NCI-H82 treated with DMSO at 0.1 percent for 48 hours (cell line): ENCODE measurements at regions not wholly inside any gene's neighbourhood (a gene's known extent, or its start where the extent isn't known, plus 50 kb on each side); places are given as distances from the start of the nearest gene placed in this dataset.
"Not testable (repeated sequence)": the region's sequence is repeated elsewhere in the genome, so short reads cannot be mapped to it uniquely, and the experiment has no call there.

Experiments
- DNase-seq: peaks from one replicate; lab custom pipeline; 2025; ENCODE audit not compliant: unreplicated experiment; lab: John Stamatoyannopoulos, UW

GRCh38 chr5:164466033-164466432, 960.6 kb downstream of the MAT2B start:
- DNase-seq = no peak

GRCh38 chr5:164470312-164470711, 964.9 kb downstream of the MAT2B start:
- DNase-seq = no peak

- no peak for DNase-seq
Measured at GRCh38 chr5:164472165-164472564, 966.7 kb downstream of the MAT2B start.

- DNase-seq = no peak
Measured at GRCh38 chr5:164475339-164475977, 970.0 kb downstream of the MAT2B start.

GRCh38 chr5:164481270-164481669, 975.9 kb downstream of the MAT2B start:
- no peak for DNase-seq

- DNase-seq = no peak
Measured at GRCh38 chr5:164482351-164482750, 976.9 kb downstream of the MAT2B start.

GRCh38 chr5:164484948-164485347, 979.5 kb downstream of the MAT2B start:
- no peak for DNase-seq

- no peak for DNase-seq
Measured at GRCh38 chr5:164487939-164488338, 982.5 kb downstream of the MAT2B start.

GRCh38 chr5:164497311-164498064, 992.1 kb downstream of the MAT2B start:
- DNase-seq = peak; percentile 70

- DNase-seq = no peak
Measured at GRCh38 chr5:164498438-164498837, 993.0 kb downstream of the MAT2B start.

GRCh38 chr5:164500856-164501255, 995.4 kb downstream of the MAT2B start:
- DNase-seq = no peak

- no peak for DNase-seq
Measured at GRCh38 chr5:164501344-164501743, 995.9 kb downstream of the MAT2B start.

GRCh38 chr5:164504141-164504772, 998.8 kb downstream of the MAT2B start:
- DNase-seq = peak; percentile 56

- DNase-seq = no peak
Measured at GRCh38 chr5:164505791-164506190, 1000.4 kb downstream of the MAT2B start.

GRCh38 chr5:164518067-164518740, 1012.8 kb downstream of the MAT2B start:
- DNase-seq = no peak

- no peak for DNase-seq
Measured at GRCh38 chr5:164518741-164519080, 1013.3 kb downstream of the MAT2B start.

GRCh38 chr5:164532235-164532900, 1026.9 kb downstream of the MAT2B start:
- DNase-seq = no peak

- not testable (repeated sequence) for DNase-seq
Measured at GRCh38 chr5:164533426-164533825, 1028.0 kb downstream of the MAT2B start.

GRCh38 chr5:164540174-164540573, 1034.8 kb downstream of the MAT2B start:
- no peak for DNase-seq

GRCh38 chr5:164545507-164545906, 1040.1 kb downstream of the MAT2B start:
- no peak for DNase-seq

GRCh38 chr5:164553851-164554250, 1048.4 kb downstream of the MAT2B start:
- no peak for DNase-seq
